PC-3 (cell line): ENCODE measurements at regions not wholly inside any gene's neighbourhood (a gene's known extent, or its start where the extent isn't known, plus 50 kb on each side); places are given as distances from the start of the nearest gene placed in this dataset.

Source experiments
- ATAC-seq: fragments of 200-7000 bp; cut with Tn5 transposase; 2 replicates; pipeline ENCODE4 v1.9.1; 2020; ENCODE audit warnings: mild to moderate bottlenecking, moderate library complexity
- BruUV-seq: library from RNA; stranded (reverse); fragments of 400-500 nt; replicated peaks from 2 replicates; lab custom pipeline; 2021; lab: Mats Ljungman, UMichigan
- CTCF ChIA-PET: fragments of 300-600 bp; sonication (Branson Sonifier 250); formaldehyde crosslinking; loops from one replicate; lab custom pipeline; 2022; ENCODE audit warnings: antibody characterized with exemption; lab: Charles Lee
- POLR2A ChIA-PET: fragments of 300-600 bp; sonication (Branson Sonifier 250); formaldehyde crosslinking; loops from one replicate; lab custom pipeline; 2022; ENCODE audit warnings: antibody characterized with exemption; ENCODE audit not compliant: unreplicated experiment; lab: Charles Lee
- DNase-seq: peaks from one replicate; pipeline ENCODE4 v3.0.0-alpha.2; 2015
- H2AFZ ChIP-seq: fragments of 300-600 bp; sonication (generic); 2 replicates; pipeline ENCODE4 v1.6.0; 2016; ENCODE audit warnings: antibody characterized with exemption, low read length
- H3F3A ChIP-seq: fragments of 300-600 bp; sonication (generic); one replicate; pipeline ENCODE4 v1.6.0; 2017; ENCODE audit warnings: antibody characterized with exemption, low read length, control low read depth, mild to moderate bottlenecking; ENCODE audit not compliant: unreplicated experiment
- H3K27ac ChIP-seq: fragments of 300-600 bp; sonication (generic); 2 replicates; pipeline ENCODE4 v1.5.1; 2016; ENCODE audit warnings: mild to moderate bottlenecking, low read length
- H3K27me3 ChIP-seq: fragments of 300-600 bp; sonication (generic); 2 replicates; pipeline ENCODE4 v1.6.1; 2016; ENCODE audit warnings: low read length, mixed read lengths
- H3K36me3 ChIP-seq: fragments of 300-600 bp; sonication (generic); 2 replicates; pipeline ENCODE4 v1.6.1; 2016; ENCODE audit warnings: low read depth, mixed run types, low read length, mixed read lengths
- H3K4me1 ChIP-seq: fragments of 300-600 bp; sonication (generic); 2 replicates; pipeline ENCODE4 v1.5.1; 2016; ENCODE audit warnings: low read length; ENCODE audit not compliant: insufficient read depth
- H3K4me2 ChIP-seq: fragments of 300-600 bp; sonication (generic); 2 replicates; pipeline ENCODE4 v1.6.0; 2016; ENCODE audit warnings: low read length
- H3K4me3 ChIP-seq: fragments of 300-600 bp; sonication (generic); 2 replicates; pipeline ENCODE4 v1.5.1; 2016; ENCODE audit warnings: mild to moderate bottlenecking, low read length, mixed read lengths
- H3K79me2 ChIP-seq: fragments of 300-600 bp; sonication (generic); 2 replicates; pipeline ENCODE4 v1.6.1; 2017; ENCODE audit warnings: low read length, mixed read lengths
- H3K9ac ChIP-seq: fragments of 300-600 bp; sonication (generic); 2 replicates; pipeline ENCODE4 v1.6.0; 2016; ENCODE audit warnings: mild to moderate bottlenecking, low read length
- H3K9me2 ChIP-seq: fragments of 300-600 bp; sonication (generic); replicated peaks from 2 replicates; pipeline ENCODE4 v1.6.1; 2016; ENCODE audit warnings: mixed run types, low read length, mixed read lengths
- H3K9me3 ChIP-seq: fragments of 300-600 bp; sonication (generic); 2 replicates; pipeline ENCODE4 v1.6.1; 2016; ENCODE audit warnings: low read length, mixed read lengths
- H4K20me1 ChIP-seq: fragments of 300-600 bp; sonication (generic); 2 replicates; pipeline ENCODE4 v1.6.1; 2016; ENCODE audit warnings: low read length, mixed read lengths
- CTCF ChIP-seq: fragments of 300-600 bp; sonication (generic); conservative IDR thresholded peaks from 2 replicates; pipeline ENCODE4 v1.5.1; 2017; ENCODE audit warnings: antibody characterized with exemption, low read depth, mild to moderate bottlenecking, low read length
- EZH2 ChIP-seq: fragments of 300-600 bp; sonication (generic); IDR thresholded peaks from one replicate; pipeline ENCODE4 v1.6.1; 2017; ENCODE audit warnings: antibody characterized with exemption, mild to moderate bottlenecking, low read length; ENCODE audit not compliant: unreplicated experiment
- EZH2phosphoT487 ChIP-seq: fragments of 300-600 bp; sonication (generic); IDR thresholded peaks from 2 replicates; pipeline ENCODE4 v1.6.1; 2018; ENCODE audit warnings: mild to moderate bottlenecking, antibody characterized with exemption, low read length, borderline replicate concordance
- intact Hi-C: fragments of 100-400 bp; cut with micrococcal nuclease; formaldehyde crosslinking; loops from 2 replicates; pipeline ENCODE4 v1.9.0; 2023

DNA sequence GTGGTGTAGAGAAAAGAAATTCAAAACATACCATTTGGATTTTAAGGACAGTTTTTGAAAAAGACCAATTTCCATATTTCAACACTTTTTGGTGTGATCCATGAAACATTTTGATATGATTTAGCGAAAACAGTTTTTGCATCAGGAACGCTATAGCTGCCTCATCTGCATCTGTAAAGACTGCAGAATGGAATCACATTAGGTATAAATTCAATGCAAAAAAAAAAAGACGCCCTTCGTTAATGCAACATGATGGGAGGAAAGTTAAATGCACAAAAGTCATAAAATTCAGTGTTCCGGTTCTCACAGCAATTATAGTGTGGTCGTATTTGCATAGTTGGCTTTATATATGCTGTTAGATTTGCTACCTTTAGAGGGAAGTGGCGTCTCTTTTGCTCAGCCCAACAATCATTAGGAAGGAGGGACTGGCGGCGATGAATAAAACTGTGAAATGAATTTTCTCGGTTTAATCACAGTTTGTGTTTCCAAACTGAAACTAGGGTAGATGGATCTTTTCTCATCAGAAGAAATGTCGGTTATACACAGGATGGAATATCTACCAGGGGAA, 215.7 kb downstream of the TEX29 start:
- H3K4me1 ChIP-seq, result no peaks in the 10 kb centered on the region
- H3K27me3 ChIP-seq, result peaks cover 93% of the 10 kb centered on the region
- ChIA-PET CTCF (no interaction called here), POLR2A (no interaction called here)
- H3K9me2 ChIP-seq, result no peaks in the 10 kb centered on the region
- H3K4me2 ChIP-seq, result no peak overlapping the region
- no peak overlapping the region for H2AFZ ChIP-seq
- no peaks in the 10 kb centered on the region for H3K79me2 ChIP-seq
- no peaks in the 10 kb centered on the region for H3K36me3 ChIP-seq
- no peak for DNase-seq
- no peak overlapping the region for H3K9ac ChIP-seq
- ATAC-seq, result no peak
- TF ChIP-seq CTCF (no peak), EZH2 (no peak)
- H3K4me3 ChIP-seq, result no peak overlapping the region
- no peaks in the 10 kb centered on the region for H3K9me3 ChIP-seq
- no peaks in the 10 kb centered on the region for H3F3A ChIP-seq
- intact Hi-C loops, result no loop called here
- no peaks in the 10 kb centered on the region for H4K20me1 ChIP-seq
- no peak overlapping the region for H3K27ac ChIP-seq
- no TSS peak for BruUV-seq

- H4K20me1 ChIP-seq, result no peaks in the 10 kb centered on the region
- no TSS peak for BruUV-seq
- ATAC-seq (no peak), DNase-seq (no peak)
- POLR2A ChIA-PET, result no interaction called here
- no peaks in the 10 kb centered on the region for H3K36me3 ChIP-seq
- H3K9ac ChIP-seq, result no peak overlapping the region
- H3K9me3 ChIP-seq, result no peaks in the 10 kb centered on the region
- TF ChIP-seq EZH2phosphoT487, result no peak
- no peak for TF ChIP-seq CTCF
- H3K27ac ChIP-seq, result no peak overlapping the region
- no peak overlapping the region for H3K4me2 ChIP-seq
- H3F3A ChIP-seq, result no peaks in the 10 kb centered on the region
- intact Hi-C loops, result no loop called here
- CTCF ChIA-PET, result no interaction called here
- no peak overlapping the region for H2AFZ ChIP-seq
- H3K27me3 ChIP-seq, result peaks cover 94% of the 10 kb centered on the region
- H3K9me2 ChIP-seq, result no peaks in the 10 kb centered on the region
- H3K79me2 ChIP-seq, result no peaks in the 10 kb centered on the region
- H3K4me3 ChIP-seq, result no peak overlapping the region
- no peaks in the 10 kb centered on the region for H3K4me1 ChIP-seq
These were observed 216.8 kb downstream of the TEX29 start for GRCh38 chr13:111537115-111537728.

DNA sequence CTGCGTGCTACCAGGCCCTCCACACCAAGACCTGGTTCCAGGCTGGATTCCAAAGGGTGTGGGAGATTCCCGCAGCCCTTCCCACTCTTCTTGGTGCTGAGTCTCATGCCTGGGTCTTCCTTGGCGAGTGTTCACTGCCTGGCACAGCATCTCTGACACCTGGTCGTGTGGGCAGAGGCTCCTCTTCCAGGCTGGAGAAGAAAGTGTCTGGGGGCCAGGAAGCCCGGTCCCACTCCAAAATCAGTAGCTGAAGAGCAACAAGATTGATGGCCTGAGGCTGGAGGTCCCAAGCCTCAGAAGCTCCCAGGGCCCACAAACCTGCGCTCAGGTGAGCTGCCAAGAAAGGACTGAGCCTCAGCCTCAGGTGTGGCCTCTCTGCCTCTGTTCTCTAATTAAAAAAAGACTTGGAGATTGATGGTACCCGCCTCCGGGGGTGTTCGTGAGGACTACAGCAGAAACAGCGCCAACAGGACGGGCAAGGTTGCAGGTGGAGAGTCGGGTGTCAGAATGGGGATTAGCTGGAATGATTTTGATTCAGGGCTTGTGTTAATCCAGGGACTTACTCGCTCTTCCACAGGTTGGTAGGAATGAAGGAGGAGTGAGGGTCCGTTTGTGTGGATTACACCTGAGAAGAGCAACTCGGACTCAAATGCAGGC, 217.5 kb downstream of the TEX29 start:
- Histone ChIP-seq H3K4me2 (no peak overlapping the region), H3K36me3 (no peaks in the 10 kb centered on the region), H3K79me2 (no peaks in the 10 kb centered on the region), H3K27ac (no peak overlapping the region), H3K27me3 (peaks cover 87% of the 10 kb centered on the region), H3K9me3 (no peaks in the 10 kb centered on the region), H3K4me1 (no peaks in the 10 kb centered on the region), H4K20me1 (no peaks in the 10 kb centered on the region), H3K9ac (no peak overlapping the region), H2AFZ (no peak overlapping the region), H3K4me3 (no peak overlapping the region), H3F3A (no peaks in the 10 kb centered on the region), H3K9me2 (no peaks in the 10 kb centered on the region)
- DNase-seq (no peak), ATAC-seq (no peak)
- POLR2A ChIA-PET, result no interaction called here
- no peak for TF ChIP-seq EZH2phosphoT487
- no peak for TF ChIP-seq EZH2
- TF ChIP-seq CTCF, result no peak
- intact Hi-C loops, result no loop called here
- CTCF ChIA-PET, result no interaction called here
- BruUV-seq, result no TSS peak
